ENCODE measurements at regions not wholly inside any gene's neighbourhood (a gene's known extent, or its start where the extent isn't known, plus 50 kb on each side); places are given as distances from the start of the nearest gene placed in this dataset.

- TF ChIP-seq CTCF (IDR thresholded peaks at IDR 0.05) (no peak), EP300 (IDR thresholded peaks at IDR 0.05) (no peak), POLR2A (IDR thresholded peaks at IDR 0.05) (no peak), POLR2AphosphoS5 (IDR thresholded peaks at IDR 0.05) (no peak)
Measured at GRCh38 chr12:31819427-31819826, 90.6 kb upstream of the AMN1 start.

All from upper lobe of left lung (tissue), 4 donors.